ENCODE measurements at regions not wholly inside any gene's neighbourhood (a gene's known extent, or its start where the extent isn't known, plus 50 kb on each side); places are given as distances from the start of the nearest gene placed in this dataset.

DNA sequence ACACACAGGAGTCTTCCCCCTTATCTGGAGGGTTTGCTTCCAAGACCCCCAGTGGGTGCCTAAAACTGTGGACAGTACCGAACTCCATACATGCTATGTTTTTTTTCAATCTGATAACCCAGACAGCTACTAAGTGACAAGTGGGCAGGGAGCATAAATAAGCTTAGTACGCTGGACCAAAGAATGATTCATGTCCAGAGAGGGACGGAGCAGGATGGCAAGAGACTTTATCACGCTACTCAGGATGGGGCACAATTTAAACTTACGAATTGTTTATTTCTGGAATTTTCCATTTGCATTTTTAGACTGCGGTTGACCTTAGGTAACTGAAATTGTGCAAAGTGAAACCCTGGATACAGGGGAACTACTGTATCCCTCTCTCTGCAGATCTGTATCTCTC, 410.0 kb upstream of the MKI67 start:
- DNase-seq: no peak

DNA sequence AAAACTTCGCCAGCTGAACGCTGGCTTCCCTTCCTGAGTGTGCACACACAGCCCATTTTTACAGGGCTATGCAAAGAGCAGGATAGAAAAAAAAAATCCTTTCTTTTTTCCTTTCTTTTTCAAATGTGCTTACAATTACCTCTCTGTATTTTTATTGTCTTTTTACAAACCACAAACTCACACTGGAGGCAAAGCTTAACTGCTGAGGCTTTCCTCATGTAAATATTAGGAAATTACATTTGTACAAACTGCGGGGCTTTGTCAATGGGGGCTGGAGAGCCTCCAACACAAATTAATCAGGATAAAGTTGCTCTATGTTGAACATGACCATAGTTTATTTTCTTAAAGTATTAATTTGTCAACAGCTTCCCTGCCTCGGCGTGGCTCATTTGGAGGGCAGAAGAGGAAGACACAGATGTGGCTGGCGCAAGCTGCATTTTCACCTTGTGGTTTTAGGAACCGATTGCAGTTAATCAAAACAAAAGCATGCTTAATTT, 411.7 kb upstream of the MKI67 start:
- DNase-seq: no peak

DNA sequence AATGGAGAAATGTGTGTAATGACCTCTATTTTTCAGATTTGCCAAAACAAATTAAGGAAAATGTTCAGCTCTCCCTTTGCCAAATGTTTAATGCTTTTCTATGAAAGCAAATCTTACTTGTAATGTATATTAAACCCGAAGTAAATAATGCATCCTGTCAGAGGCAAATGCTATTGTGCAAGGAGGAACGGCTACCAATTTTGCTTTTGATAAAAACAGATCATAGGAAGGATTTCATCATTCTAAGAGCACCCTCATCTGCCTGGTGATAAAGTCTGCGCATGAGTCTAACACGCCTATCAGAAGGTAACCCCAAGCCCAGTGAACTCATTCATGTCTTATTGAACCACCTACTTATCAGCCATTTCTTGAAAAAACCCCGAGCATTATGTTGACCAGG, 412.4 kb upstream of the MKI67 start:
- DNase-seq: no peak

DNA sequence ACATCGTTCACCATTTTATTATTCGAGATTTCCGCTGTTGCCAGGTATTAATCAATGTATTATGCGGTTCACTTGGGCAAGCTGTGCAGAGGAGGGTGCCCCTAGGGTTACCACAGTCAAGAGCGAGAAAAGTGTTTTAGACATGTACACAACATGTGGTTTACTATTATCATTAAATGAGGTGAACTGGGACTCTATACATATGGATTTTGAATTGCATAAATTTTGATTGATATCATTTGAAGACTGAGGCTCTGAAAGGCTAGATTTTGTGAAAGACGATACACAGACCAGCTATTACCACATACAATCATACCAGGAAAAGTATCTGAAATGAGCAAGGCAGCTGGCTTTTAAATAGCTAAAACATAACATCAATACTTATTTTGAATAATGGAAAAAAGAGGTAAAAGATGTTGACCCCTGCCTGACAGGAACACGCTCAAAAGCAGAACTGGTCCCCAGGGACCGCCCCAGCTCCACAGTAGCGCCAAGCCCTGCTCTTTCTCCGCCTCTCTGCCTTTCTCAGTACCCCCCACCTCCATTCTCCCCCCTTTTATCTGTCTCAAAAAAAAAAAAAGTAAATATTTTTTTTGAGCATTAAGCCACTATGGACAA, 413.4 kb upstream of the MKI67 start:
- DNase-seq: no peak

DNA sequence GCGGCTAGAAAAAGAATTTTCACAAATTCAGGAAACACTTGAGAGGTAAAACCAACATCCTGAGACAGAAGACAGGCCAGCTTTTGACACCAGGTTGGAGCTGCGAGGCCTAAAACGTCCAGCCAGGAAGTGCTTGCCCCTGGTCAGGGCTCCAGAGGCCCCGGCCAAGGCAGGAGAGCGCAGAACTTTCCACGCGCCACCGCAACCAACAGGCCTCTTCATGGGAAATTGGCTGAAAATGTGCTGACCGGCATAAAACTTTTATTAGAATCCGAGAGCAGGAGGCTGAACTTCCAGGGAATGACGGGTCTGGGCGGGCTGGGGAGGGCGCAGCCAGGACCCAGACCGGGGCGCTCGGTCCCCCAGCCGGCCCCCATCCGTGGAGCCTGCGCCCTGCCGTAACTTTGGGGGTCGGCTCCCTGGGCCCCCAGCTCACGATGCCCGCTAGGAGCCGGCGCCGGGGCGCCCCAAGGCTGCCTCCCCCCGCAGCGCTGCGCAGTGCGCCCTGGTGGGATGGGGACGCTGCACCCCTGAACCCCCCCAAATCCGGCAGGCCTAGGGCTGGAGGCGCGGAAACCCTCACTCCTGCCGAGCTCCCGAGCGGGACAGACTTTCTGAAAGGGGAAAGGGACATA, 414.0 kb upstream of the MKI67 start:
- no peak for DNase-seq

DNA sequence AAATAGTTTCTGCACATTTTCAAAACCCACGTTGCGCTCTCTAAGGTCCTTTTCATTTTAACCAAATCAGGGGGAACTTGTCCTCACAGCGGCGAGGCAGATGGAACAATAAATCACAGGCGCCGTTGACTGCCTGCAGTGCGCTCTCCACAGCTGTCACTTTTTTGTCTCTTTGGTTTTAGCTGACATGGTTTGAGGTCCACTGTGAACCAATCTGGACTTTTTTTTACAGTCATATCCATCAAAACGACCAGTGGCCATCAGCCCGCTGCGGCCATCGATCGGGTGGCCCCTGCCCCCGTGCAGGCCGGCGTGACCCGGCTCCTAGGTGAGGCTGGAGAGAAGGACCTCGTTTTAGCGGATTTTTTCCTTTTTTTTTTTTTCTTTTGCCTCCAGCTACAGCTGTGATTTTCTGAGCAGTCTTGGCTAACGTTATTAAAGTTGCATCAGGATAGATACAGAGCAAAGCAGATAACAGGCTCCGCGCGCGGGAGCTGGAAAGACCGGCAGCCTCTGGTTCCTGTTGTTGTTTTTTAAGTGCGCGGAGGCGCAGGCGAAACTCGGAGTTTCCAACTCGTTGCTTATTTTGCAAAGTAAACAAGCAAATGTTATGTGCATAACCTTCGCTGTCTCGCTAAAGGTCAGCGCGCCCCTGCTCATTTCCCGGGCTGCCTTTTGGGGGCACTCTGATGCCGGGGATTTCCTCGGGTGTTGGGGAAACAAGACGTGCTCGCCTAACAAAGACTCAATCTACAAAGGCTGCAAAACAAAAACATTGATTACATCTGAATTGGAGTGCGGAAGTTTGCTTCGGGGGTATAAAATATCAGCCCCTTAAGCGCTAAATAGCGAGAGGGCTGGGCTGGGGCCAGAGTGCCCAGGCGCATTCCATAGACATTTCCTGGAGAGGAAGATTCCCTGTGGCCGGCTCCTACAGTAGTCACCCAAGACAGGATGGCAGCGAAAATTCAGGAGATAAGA, 414.8 kb upstream of the MKI67 start:
- DNase-seq: no peak

DNA sequence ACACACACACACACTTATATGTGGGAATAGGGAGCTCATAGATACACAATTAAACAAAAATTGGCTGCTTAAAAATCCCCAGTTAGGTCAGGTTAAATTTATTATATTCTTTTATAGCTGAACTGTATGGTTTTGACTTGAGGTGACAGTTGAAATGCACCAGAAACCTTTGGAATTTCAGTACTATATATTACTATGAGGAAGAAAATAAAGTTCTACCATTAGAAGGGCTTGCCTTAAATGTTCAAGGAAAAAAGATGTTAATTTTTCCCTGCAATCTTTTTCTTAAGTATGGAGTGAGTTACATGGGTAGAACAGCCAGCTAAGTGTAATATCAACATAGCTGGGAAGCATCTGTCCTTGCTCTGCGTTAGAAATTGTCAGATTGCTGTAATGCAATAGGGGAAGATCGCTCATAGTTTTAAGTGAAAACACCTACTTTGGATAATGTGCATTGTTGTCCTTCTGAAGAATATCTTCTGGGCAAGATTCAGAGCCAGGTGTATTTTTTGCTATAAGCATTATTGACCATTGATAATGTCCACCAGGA, 415.8 kb upstream of the MKI67 start:
- DNase-seq: no peak

DNA sequence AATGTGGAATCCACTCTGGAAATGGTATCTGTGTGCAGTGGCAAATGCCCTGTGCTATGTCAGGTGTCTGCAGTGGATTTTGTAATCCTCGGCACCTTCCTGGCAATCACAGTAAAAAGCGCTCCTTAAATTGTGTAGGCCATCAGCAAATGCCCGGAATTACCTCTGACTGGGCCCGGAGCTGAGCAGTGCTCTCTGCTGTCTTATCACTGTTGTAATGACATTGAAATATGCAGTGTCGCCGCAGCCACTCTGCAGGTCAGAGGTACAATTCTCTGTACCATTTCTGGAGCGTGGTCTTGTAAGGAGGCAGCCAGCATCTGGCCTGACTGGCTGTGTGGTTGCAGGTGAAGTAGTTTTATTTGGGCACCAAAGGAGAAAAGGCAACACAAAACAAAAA, 416.4 kb upstream of the MKI67 start:
- no peak for DNase-seq

DNA sequence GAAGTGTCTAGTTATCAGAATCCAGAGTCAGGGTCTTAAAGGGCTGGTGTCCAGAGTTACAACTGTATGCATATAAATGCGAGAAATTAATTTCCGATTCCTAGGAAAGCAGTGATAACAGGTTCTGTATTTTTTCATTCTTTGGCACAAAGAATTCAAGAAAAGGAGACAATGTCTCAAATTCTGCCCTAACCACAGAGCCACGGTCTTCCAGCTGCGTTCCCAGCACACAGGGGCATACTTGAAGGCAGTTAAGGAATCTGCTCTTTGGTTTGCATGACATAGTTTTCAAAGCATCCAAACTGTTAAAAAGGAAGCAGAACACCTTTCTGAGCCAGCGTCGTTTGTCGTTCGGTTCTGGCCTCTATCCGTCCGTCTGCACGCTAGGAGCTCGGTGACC, 416.9 kb upstream of the MKI67 start:
- no peak for DNase-seq

DNA sequence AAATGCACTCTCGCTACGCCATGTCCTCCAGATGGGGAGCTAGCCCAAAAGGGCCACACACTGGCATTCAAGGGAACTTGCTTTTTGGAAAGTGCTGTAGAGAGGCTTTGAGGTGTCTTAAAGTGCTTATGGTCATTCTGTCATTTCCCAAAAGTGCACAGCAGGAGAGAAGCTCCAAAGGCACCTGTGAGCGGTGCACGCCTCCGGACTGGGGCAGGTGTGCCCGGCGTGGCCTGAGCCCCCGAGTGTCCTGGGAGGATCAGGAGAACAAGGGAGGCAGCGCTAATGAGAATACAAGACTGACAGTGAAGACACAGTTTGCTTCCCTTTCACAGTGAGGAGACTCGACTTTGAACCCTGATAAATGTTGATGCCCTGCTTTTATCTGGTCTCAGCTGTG, 419.0 kb upstream of the MKI67 start:
- DNase-seq: no peak

DNA sequence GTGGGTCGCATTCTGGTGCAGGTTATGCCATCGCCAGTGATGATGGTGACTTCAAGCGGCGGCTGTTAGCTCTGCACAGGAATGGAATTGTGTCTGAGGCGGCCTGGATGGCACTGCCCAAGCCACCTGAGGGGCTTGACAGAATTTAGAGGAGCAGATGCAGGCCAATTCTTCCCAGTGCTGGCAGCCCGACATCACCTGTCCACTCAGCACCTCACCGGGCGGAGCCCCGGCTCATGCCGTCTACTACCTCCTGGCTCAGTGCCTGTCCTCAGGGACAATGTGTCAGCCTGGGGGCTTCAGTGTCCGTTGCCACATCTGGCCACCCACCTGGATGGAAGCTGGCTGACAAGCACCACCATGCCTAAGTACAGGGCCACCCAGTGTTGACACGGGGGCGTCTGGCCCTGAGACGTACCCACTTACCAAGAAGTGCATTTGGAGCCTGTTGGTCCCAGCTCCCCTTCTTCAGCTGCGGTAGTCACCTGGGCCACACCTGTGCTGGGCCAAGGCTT, 420.5 kb upstream of the MKI67 start:
- no peak for DNase-seq

DNA sequence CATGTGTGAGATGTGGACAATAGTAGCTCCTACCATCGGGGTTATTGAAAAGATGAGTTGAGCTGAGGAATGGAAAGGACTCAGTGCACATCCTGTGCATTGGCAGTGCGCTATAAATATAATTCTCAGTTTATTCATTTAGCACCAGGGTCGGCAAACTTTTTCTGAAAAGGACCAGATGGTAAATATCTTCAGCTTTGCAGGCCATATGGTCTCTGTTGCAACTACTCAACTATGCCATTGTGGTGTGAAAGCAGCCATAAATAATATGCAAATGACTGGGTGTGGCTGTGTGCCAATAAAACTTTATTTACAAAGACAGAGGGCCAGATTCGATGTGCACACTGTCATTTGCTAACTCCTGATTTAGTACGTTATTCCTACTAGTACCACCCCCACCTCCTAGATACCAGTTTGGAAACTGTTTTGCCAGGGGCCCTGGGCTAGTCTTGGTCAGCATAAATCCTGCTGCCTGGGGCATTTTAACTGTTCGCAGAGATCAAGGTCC, 422.9 kb upstream of the MKI67 start:
- DNase-seq: no peak

DNA sequence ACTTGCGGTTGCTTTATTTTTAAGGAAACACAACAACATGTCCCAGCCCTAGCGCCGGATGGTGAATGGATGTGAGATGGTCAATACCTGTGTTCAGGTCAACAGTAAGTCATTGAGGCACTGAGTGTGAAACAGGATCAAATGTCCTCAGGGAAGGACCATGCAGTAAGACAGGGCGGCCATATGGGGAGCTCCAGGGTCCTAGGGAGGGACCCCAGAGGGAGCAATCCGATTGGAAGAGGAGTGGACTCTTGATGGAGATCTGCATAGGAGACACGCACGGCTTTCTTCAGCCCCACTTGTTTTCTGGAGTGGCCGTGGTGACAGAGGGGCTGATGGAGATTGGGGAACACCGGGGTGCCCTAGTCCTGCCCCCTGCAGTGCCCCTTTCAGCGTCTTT, 423.8 kb upstream of the MKI67 start:
- no peak for DNase-seq

DNA sequence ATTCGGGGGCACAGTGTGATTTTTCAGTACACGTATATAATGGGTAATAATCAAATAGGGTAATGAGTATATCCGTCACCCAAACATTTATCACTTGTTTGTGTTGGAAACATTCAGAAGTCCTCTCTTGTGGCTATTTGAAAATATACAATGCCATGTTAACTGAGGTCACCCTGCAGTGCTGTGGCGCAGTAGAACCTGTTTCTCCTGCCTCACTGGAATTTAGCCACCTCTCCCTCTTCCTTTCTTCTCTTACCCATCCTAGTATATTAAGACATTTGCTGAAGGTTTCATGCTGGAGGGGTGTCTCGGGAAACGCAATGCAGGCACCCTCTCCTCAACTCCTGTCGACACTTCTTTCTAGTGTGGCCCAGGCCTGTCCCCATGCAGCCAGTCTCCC, 425.3 kb upstream of the MKI67 start:
- DNase-seq: no peak

DNA sequence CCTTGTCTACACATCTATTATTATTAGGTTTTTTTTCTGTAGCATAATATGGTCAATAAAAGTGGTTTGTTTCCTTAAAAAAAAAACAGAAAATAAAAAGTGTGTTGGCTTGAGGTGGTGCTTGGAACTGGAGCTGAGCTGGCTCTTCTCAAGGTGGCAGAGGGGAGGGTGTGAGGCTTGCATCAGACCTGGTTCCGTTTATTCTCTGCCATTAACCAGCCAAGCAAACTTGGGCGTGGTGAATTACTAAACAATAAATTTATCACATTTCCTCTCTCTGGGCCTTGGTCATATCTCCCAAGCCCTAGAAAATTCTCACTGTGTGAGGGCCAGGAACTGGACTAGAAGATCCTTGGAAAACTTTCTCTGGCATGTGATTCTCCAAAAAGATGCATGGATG, 427.5 kb upstream of the MKI67 start:
- no peak for DNase-seq

DNA sequence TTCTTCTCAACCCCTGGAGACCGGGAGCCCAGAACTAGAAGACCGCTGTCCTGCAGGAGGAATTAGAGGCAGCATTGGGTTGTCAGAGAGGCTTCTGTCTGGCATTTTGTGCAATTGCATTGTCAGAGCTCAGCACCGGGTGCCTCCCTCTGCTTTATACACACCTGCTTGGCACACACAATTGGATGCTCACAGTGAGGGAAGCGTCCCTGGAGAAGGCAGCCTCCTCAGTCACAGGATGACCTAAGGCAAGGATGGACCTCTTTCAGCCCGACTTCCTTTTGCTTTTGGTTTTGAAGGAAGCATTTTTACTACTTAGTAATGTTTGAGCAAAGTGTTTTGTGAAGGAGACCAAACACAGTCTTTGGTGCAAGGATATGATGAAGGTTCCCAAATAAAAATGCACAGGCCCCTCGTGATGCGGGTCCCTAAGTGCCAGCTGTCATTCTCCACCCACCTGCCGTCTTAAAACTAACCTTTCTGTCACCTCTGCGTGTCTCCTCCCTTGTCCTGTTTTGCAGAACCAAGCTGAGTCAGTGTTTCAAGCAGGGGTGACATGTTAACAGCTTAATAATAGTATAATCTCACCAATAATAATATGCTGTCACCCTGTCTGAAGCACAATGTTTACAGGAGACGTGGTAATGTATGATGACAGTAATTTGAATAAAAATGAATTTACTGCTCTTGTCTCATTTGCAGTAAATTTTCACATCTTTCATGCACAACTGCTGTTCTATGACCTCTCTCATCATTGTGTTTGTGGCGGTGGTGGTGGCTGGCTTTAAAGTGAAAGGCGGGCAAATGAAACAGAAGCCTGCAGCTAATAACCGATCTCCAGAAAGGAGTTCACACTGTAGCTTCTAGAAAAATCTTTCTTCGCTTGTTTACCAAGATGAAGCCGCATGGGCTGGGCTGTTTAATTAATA, 430.2 kb upstream of the MKI67 start:
- no peak for DNase-seq

DNA sequence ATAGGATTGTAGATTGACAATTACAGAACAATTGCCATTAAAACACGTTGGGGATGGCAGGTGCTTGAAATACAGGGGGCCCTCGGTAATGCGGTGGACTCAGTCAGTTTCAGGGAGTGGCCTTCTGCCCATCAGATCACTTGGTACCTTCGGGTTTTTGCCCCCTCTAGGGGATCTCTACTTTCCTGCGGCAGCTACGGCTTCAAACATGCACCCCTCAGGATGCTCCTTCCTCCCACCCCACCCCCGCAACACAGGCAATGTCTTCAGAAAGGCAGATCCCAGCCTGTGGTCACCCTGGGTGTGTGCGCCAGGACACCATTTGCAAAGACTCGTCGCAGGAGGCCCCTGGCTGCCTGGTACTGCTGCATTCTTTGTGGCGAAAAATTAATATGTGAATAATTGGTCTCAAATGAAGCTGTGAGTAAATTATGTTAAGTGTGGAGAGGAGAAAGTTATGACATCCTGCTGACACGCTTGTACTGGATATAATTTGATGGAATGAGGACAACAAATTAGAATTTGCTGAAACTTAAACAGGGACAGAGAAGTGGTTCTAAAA, 431.0 kb upstream of the MKI67 start:
- no peak for DNase-seq

DNA sequence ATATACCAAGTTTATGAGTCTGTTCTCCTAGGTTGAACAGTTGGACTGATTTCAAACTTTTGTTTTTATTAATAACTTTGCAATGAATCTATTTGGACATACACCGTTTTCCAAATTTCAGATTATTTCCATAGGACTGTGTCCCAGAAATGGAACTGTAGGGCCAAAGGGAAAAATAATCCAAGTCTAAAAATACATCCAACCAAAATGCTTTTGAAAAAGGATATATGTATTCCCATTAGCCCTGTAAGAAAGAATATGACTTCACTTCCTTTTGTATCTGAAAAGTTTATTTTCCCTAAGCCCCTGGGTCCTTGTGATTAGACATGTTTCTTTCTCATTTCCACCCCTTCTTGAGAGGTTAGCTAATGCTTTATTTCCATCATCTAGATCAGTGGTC, 434.2 kb upstream of the MKI67 start:
- no peak for DNase-seq

DNA sequence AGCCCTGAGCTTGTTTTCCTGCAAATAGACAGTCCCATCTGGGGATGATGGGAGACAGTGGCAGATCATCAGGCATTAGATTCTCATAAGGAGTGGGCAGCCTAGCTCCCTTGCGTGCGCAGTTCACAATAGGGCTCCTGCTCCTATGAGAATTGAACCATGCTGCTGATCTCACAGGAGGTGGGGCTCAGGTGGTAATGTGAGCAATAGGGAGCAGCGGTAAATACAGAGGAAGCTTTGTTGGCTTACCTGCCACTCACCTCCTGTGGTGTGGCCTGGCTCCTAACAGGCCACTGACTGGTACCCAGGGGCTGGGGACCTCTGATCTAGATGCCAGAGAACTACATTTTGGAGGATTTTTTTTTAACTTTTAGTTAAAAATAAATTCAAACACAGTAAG, 434.8 kb upstream of the MKI67 start:
- DNase-seq: no peak

DNA sequence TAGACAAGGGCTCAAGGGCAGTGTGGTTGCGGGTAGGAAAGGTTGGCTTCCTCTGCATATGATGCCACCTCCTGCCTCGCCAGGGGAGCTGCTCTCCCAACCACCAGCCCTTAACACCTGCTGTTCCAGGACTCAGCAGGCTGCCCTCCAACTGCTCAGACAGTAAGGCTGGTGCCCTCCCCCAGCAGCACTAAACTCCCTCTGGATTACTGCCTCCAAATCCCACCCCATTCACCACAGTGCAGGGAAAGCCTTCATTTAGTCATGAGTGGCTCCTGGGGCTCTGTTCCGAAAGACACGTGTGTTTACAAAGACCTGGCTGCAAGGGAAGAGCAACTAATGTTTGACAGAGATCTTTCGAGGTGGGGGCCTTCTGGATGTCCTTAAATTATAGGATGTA, 437.2 kb upstream of the MKI67 start:
- no peak for DNase-seq

DNA sequence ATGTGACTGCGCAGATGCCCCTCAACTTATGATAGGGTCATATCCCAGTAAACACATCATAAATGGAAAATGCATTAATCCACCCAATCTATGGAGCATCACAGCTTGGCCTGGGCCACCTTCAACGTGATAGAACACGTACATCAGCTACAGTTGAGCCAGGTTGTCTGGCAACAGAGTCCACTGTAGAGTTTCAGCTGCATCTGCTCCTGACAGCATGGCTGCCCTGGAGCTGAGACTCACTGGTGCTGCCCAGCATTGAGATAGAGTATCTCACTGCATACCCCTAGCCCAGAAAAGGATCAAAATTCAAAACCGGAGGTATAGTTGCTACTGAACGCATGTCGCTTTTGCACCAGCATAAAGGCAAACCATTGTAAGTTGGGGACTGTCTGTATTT, 437.7 kb upstream of the MKI67 start:
- no peak for DNase-seq
